K562 (cell line): ENCODE measurements at regions not wholly inside any gene's neighbourhood (a gene's known extent, or its start where the extent isn't known, plus 50 kb on each side); places are given as distances from the start of the nearest gene placed in this dataset.
"Not testable (repeated sequence)": the region's sequence is repeated elsewhere in the genome, so short reads cannot be mapped to it uniquely, and the experiment has no call there.

ENCODE experiments used
- CHD4 ChIP-seq: fragments of 200-600 bp; sonication (generic); IDR thresholded peaks from 3 replicates; pipeline ENCODE4 v1.6.1; 2012; ENCODE audit warnings: low read depth, mild to moderate bottlenecking, mixed read lengths, low read length, inconsistent platforms; ENCODE audit not compliant: insufficient read depth, insufficient replicate concordance, poor library complexity, severe bottlenecking
- CTCF ChIP-seq, 3 experiments: IDR thresholded peaks in 2 of 3; conservative IDR thresholded peaks in 1 of 3; 2 replicates each; pipeline ENCODE4 v1.5.1; 2011 to 2012; ENCODE audit warnings: low read length in 3 of 3, mild to moderate bottlenecking in 3 of 3, control low read depth in 2 of 3, improper control_type of control experiment in 1 of 3, inconsistent platforms in 1 of 3, low read depth in 1 of 3, mixed read lengths in 1 of 3, moderate library complexity in 1 of 3; ENCODE audit not compliant: insufficient read depth in 2 of 3
- CTCFL ChIP-seq: IDR thresholded peaks from 2 replicates; pipeline ENCODE4 v1.6.1; 2011; ENCODE audit warnings: borderline replicate concordance, low read depth, mild to moderate bottlenecking, moderate library complexity, low read length; ENCODE audit not compliant: insufficient read depth, poor library complexity, severe bottlenecking
- EZH2 ChIP-seq: IDR thresholded peaks from 2 replicates; pipeline ENCODE4 v1.6.1; 2012; ENCODE audit warnings: low read depth, mild to moderate bottlenecking, inconsistent platforms, low read length, borderline replicate concordance
- HCFC1 ChIP-seq: IDR thresholded peaks from 2 replicates; pipeline ENCODE4 v1.6.1; 2012; ENCODE audit warnings: low read depth, low read length, improper control_type of control experiment
- HINFP ChIP-seq: fragments of 450-650 bp; conservative IDR thresholded peaks from 2 replicates; pipeline ENCODE4 v1.6.1; 2016; ENCODE audit warnings: missing genetic modification characterization, low read depth, mild to moderate bottlenecking, control low read depth, missing compliant biosample characterization
- JUN ChIP-seq, 2 experiments: sonication (generic) in 1 of 2; formaldehyde crosslinking in 1 of 2; IDR thresholded peaks; 2 replicates each; pipeline versions ENCODE4 v1.6.1 to v1.8.0; 2012 to 2022; ENCODE audit warnings: borderline replicate concordance in 2 of 2, mild to moderate bottlenecking in 2 of 2, improper control_type of control experiment in 1 of 2, low read depth in 1 of 2, low read length in 1 of 2, missing genetic modification reagents in 1 of 2
- KDM1A ChIP-seq, 2 experiments: fragments of 450-650 bp; IDR thresholded peaks; 2 replicates each; pipeline ENCODE4 v1.6.1; 2016; ENCODE audit warnings: mild to moderate bottlenecking in 2 of 2
- LCOR ChIP-seq: sonication (generic); formaldehyde crosslinking; IDR thresholded peaks from 2 replicates; pipeline ENCODE4 v1.8.0; 2022; ENCODE audit warnings: mild to moderate bottlenecking, missing genetic modification reagents
- POLR2A ChIP-seq: fragments of 450-650 bp; conservative IDR thresholded peaks from 2 replicates; pipeline ENCODE4 v1.6.1; 2016
- POLR2AphosphoS2 ChIP-seq: IDR thresholded peaks from 2 replicates; pipeline ENCODE4 v1.6.1; 2012; ENCODE audit warnings: low read length, improper control_type of control experiment
- SP1 ChIP-seq: sonication (generic); formaldehyde crosslinking; IDR thresholded peaks from 2 replicates; pipeline ENCODE4 v1.8.1; 2022; ENCODE audit warnings: mild to moderate bottlenecking, missing genetic modification reagents
- TFAM ChIP-seq: fragments of 250-450 bp; sonication (Bioruptor Pico); conservative IDR thresholded peaks from 2 replicates; pipeline ENCODE4 v1.5.0; 2021; ENCODE audit warnings: mild to moderate bottlenecking, moderate library complexity
- ZHX1 ChIP-seq: fragments of 150-350 bp; conservative IDR thresholded peaks from 2 replicates; pipeline ENCODE4 v1.6.1; 2014; ENCODE audit warnings: low read length

GRCh38 chr9:66054705-66055104, 317.8 kb downstream of the FOXD4L4 start:
- not testable (repeated sequence) for TF ChIP-seq CTCF (IDR thresholded peaks at IDR 0.05 in 2 of 3, conservative IDR thresholded peaks at IDR 0.05 in 1 of 3; ENCODE audit: insufficient read depth in 2 of 3, low read depth in 1 of 3, low read length in 3 of 3); JUN (IDR thresholded peaks at IDR 0.05; ENCODE audit: borderline replicate concordance, low read depth, low read length); JUN (CRISPR knock-in tag; IDR thresholded peaks at IDR 0.05; ENCODE audit: borderline replicate concordance); CTCFL; ZHX1; EZH2; CHD4; SP1 (CRISPR knock-in tag); POLR2AphosphoS2; LCOR (CRISPR knock-in tag); HINFP (tag); HCFC1; TFAM; POLR2A; KDM1A (IDR thresholded peaks at IDR 0.05)
